ENCODE measurements at regions not wholly inside any gene's neighbourhood (a gene's known extent, or its start where the extent isn't known, plus 50 kb on each side); places are given as distances from the start of the nearest gene placed in this dataset.

DNA sequence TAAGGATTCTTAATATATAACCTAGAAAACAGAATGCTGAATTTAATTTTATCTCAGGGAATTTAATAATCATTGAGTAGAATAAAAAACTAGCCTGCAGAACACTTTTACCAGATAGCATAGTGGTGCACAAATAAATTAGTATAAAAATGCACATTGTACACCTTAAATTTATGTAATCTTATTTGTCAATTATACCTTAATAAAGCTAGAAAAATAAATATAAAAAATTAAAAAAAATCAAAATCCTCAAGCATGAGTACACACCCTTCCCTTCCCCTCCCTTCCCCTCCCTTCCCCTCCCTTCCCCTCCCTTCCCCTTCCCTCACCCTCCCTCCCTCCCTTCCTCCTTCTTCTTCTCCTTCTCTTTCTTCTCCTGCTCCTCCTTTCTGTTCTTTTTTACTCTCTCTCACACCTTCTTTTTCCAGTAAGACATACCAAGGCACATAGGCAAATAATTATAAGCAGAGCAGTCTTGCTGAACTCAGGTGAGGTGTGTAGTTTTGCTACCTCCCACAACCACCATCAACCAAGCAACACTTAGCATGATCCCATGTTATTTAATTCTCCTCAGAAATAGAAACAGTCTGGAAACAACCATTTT is 1395.0 kb downstream of the ZPLD1 start:
- no peaks in the 10 kb centered on the region for H3K36me3 ChIP-seq (ENCODE audit: control insufficient read depth in 2 of 2, insufficient read depth in 2 of 2, low read length in 1 of 2)
- H4K20me1 ChIP-seq (ENCODE audit: control insufficient read depth, insufficient read depth): no peaks in the 10 kb centered on the region
- H3K9ac ChIP-seq (ENCODE audit: control insufficient read depth, insufficient read depth, low read length): no peak overlapping the region
- H3K9me3 ChIP-seq (replicated peaks; ENCODE audit: control insufficient read depth, insufficient read depth, low read length): no peaks in the 10 kb centered on the region
- no peak for DNase-seq (ENCODE audit: low read depth, low spot score)
- H3K27ac ChIP-seq (ENCODE audit: control insufficient read depth, insufficient read depth): no peak overlapping the region
- H3K4me1 ChIP-seq (ENCODE audit: control insufficient read depth, insufficient read depth, low read length): no peaks in the 10 kb centered on the region
- no peak overlapping the region for H3K4me3 ChIP-seq
- SMC1A ChIA-PET (ENCODE audit: uncharacterized antibody, unreplicated experiment): interaction anchor here (0.6 kb wide), 1 partner anchor 850 kb away, joined by 4 read pairs; no protein-coding TSS in a partner anchor
- RAD21 ChIA-PET (ENCODE audit: unreplicated experiment): no interaction called here
- CTCF ChIA-PET: no interaction called here
- no peaks in the 10 kb centered on the region for H3K27me3 ChIP-seq (replicated peaks in 1 of 2; ENCODE audit: control insufficient read depth in 2 of 2, insufficient read depth in 2 of 2, low read length in 1 of 2)
- no peak overlapping the region for H3K4me2 ChIP-seq (ENCODE audit: control insufficient read depth, insufficient read depth)
- in situ Hi-C loops (cut with MboI) (no loop called here), intact Hi-C loops (cut with micrococcal nuclease; ENCODE audit: unreplicated experiment) (no loop called here)
- no peak for ATAC-seq
- no TSS peak for BruUV-seq (replicated peaks)
- POLR2A ChIA-PET: no interaction called here
- H3K79me2 ChIP-seq (ENCODE audit: control insufficient read depth, insufficient read depth, low read length): no peaks in the 10 kb centered on the region
- H2AFZ ChIP-seq (ENCODE audit: control insufficient read depth, low read depth, low read length): no peak overlapping the region
- no peak for FAIRE-seq
- no peak for TF ChIP-seq NFYA (IDR thresholded peaks at IDR 0.05; ENCODE audit: borderline replicate concordance, low read depth, low read length)
- TF ChIP-seq, protein P1, sequence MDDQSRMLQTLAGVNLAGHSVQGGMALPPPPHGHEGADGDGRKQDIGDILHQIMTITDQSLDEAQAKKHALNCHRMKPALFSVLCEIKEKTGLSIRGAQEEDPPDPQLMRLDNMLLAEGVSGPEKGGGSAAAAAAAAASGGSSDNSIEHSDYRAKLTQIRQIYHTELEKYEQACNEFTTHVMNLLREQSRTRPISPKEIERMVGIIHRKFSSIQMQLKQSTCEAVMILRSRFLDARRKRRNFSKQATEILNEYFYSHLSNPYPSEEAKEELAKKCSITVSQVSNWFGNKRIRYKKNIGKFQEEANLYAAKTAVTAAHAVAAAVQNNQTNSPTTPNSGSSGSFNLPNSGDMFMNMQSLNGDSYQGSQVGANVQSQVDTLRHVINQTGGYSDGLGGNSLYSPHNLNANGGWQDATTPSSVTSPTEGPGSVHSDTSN (IDR thresholded peaks at IDR 0.05; ENCODE audit: insufficient replicate concordance, low read depth, low read length): no peak
- no peak for TF ChIP-seq STAT3 (IDR thresholded peaks at IDR 0.05; ENCODE audit: low read depth, low read length)
- TF ChIP-seq, protein P2, sequence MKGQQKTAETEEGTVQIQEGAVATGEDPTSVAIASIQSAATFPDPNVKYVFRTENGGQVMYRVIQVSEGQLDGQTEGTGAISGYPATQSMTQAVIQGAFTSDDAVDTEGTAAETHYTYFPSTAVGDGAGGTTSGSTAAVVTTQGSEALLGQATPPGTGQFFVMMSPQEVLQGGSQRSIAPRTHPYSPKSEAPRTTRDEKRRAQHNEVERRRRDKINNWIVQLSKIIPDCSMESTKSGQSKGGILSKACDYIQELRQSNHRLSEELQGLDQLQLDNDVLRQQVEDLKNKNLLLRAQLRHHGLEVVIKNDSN (IDR thresholded peaks at IDR 0.05; ENCODE audit: borderline replicate concordance, extremely low read length, insufficient read depth, low read depth, low read length): no peak
- no peak for TF ChIP-seq SRF (IDR thresholded peaks at IDR 0.05; ENCODE audit: low read depth in 2 of 2, low read length in 2 of 2)
- no peak for TF ChIP-seq NFYB (IDR thresholded peaks at IDR 0.05; ENCODE audit: insufficient read depth, low read depth, low read length)
- no peak for TF ChIP-seq SPI1 (IDR thresholded peaks at IDR 0.05; ENCODE audit: borderline replicate concordance, insufficient read depth, low read depth, low read length)
- no peak for TF ChIP-seq SUPT20H (IDR thresholded peaks at IDR 0.05; ENCODE audit: borderline replicate concordance, control insufficient read depth, low read depth, low read length)
- TF ChIP-seq, protein P3, sequence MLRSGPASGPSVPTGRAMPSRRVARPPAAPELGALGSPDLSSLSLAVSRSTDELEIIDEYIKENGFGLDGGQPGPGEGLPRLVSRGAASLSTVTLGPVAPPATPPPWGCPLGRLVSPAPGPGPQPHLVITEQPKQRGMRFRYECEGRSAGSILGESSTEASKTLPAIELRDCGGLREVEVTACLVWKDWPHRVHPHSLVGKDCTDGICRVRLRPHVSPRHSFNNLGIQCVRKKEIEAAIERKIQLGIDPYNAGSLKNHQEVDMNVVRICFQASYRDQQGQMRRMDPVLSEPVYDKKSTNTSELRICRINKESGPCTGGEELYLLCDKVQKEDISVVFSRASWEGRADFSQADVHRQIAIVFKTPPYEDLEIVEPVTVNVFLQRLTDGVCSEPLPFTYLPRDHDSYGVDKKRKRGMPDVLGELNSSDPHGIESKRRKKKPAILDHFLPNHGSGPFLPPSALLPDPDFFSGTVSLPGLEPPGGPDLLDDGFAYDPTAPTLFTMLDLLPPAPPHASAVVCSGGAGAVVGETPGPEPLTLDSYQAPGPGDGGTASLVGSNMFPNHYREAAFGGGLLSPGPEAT (IDR thresholded peaks at IDR 0.05; ENCODE audit: low read depth): no peak
- TF ChIP-seq, protein P4, sequence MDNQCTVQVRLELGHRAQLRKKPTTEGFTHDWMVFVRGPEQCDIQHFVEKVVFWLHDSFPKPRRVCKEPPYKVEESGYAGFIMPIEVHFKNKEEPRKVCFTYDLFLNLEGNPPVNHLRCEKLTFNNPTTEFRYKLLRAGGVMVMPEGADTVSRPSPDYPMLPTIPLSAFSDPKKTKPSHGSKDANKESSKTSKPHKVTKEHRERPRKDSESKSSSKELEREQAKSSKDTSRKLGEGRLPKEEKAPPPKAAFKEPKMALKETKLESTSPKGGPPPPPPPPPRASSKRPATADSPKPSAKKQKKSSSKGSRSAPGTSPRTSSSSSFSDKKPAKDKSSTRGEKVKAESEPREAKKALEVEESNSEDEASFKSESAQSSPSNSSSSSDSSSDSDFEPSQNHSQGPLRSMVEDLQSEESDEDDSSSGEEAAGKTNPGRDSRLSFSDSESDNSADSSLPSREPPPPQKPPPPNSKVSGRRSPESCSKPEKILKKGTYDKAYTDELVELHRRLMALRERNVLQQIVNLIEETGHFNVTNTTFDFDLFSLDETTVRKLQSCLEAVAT (IDR thresholded peaks at IDR 0.05): no peak
- no peak for TF ChIP-seq RCOR1 (conservative IDR thresholded peaks at IDR 0.05; ENCODE audit: low read depth, low read length)
- no peak for TF ChIP-seq ZNF384 (IDR thresholded peaks at IDR 0.05; ENCODE audit: borderline replicate concordance, low read depth, low read length)
- no peak for TF ChIP-seq TCF12 (IDR thresholded peaks at IDR 0.05; ENCODE audit: low read depth, low read length)
- no peak for TF ChIP-seq KLF5 (IDR thresholded peaks at IDR 0.05; ENCODE audit: partially characterized antibody)
